Endodermal cell (in vitro differentiated cells): ENCODE measurements at regions not wholly inside any gene's neighbourhood (a gene's known extent, or its start where the extent isn't known, plus 50 kb on each side); places are given as distances from the start of the nearest gene placed in this dataset.

Experiments used
- DNase-seq: peaks from one replicate; pipeline ENCODE4 v3.0.0-alpha.2; 2017
- H3K27ac ChIP-seq: 2 replicates; pipeline ENCODE4 v1.5.1; 2013; ENCODE audit warnings: mild to moderate bottlenecking, low read depth, low read length, moderate library complexity
- H3K27me3 ChIP-seq: 2 replicates; pipeline ENCODE4 v1.6.1; 2013; ENCODE audit warnings: mild to moderate bottlenecking, low read length, moderate library complexity; ENCODE audit not compliant: insufficient read depth, control insufficient read depth, poor library complexity, severe bottlenecking
- H3K36me3 ChIP-seq: 2 replicates; pipeline ENCODE4 v1.7.0; 2013; ENCODE audit warnings: mild to moderate bottlenecking, low read length, moderate library complexity; ENCODE audit not compliant: control insufficient read depth, insufficient read depth
- H3K4me1 ChIP-seq: one replicate; pipeline ENCODE4 v1.7.0; 2013; ENCODE audit warnings: low read length; ENCODE audit not compliant: control insufficient read depth, insufficient read depth
- H3K4me3 ChIP-seq: 2 replicates; pipeline ENCODE4 v1.5.1; 2013; ENCODE audit warnings: mild to moderate bottlenecking, low read length, moderate library complexity
- H3K9ac ChIP-seq: 2 replicates; pipeline ENCODE4 v1.6.1; 2013; ENCODE audit warnings: mild to moderate bottlenecking, low read length, moderate library complexity; ENCODE audit not compliant: poor library complexity, severe bottlenecking; ENCODE audit errors: extremely low read depth
- H3K9me3 ChIP-seq: 2 replicates; pipeline ENCODE4 v1.6.1; 2013; ENCODE audit warnings: mild to moderate bottlenecking, low read length, moderate library complexity; ENCODE audit not compliant: control insufficient read depth
- H3K27ac Mint-ChIP-seq: 2 replicates; pipeline ENCODE4 v1.8.0; 2020; ENCODE audit warnings: mixed read lengths
- H3K27me3 Mint-ChIP-seq: 2 replicates; pipeline ENCODE4 v1.8.0; 2021; ENCODE audit warnings: mild to moderate bottlenecking, mixed read lengths; ENCODE audit not compliant: insufficient read depth
- H3K36me3 Mint-ChIP-seq: 2 replicates; pipeline ENCODE4 v1.8.0; 2020; ENCODE audit warnings: low read depth, mixed read lengths
- H3K4me1 Mint-ChIP-seq: 2 replicates; pipeline ENCODE4 v1.8.0; 2020; ENCODE audit warnings: mixed read lengths
- H3K4me3 Mint-ChIP-seq: 2 replicates; pipeline ENCODE4 v1.8.0; 2020; ENCODE audit warnings: mild to moderate bottlenecking, moderate library complexity, mixed read lengths
- H3K9me3 Mint-ChIP-seq: 2 replicates; pipeline ENCODE4 v1.8.0; 2020; ENCODE audit warnings: mild to moderate bottlenecking, mixed read lengths
- WGBS, 2 experiments: methylation state at CpG; one replicate each; pipeline versions ENCODE4 v1.1.5 to v1.1.7; 2013; ENCODE audit warnings: missing lambda C conversion rate in 2 of 2, mixed read lengths in 1 of 2; ENCODE audit not compliant: insufficient coverage in 1 of 2, insufficient read length in 1 of 2; 5-methylcytosine and 5-hydroxymethylcytosine counted together
- TF ChIP-seq, protein P1 (sequence below): fragments of 200-600 bp; sonication (generic); conservative IDR thresholded peaks from 2 replicates; pipeline ENCODE4 v1.5.0; 2021; ENCODE audit warnings: antibody characterized with exemption, mild to moderate bottlenecking

DNA sequence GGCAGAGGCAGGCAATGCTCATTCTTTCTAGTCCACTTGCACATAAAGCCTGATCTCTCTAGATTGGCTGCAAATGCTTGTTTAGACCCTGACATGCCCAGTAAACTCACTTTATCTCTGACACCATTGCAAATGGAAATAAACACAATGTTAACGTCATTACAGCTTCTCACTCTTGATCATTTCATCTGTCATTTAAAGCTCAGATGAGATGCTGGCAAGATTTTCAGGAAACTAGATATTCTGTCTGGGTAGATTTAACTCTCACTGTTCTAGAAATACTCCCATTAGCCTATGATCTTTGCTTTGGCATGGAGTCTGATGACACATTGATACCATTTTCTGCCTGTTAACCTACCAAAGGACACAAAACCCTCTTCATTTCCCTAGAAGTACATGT lies 320.7 kb upstream of the HNRNPA3 start:
- Histone ChIP-seq H3K27ac (no peak overlapping the region), H3K36me3 (no peaks in the 10 kb centered on the region), H3K4me3 (no peak overlapping the region), H3K27me3 (no peaks in the 10 kb centered on the region), H3K4me1 (no peaks in the 10 kb centered on the region), H3K9me3 (no peaks in the 10 kb centered on the region), H3K9ac (no peak overlapping the region)
- H3K36me3 Mint-ChIP-seq: no peaks in the 10 kb centered on the region
- TF ChIP-seq, protein P1, sequence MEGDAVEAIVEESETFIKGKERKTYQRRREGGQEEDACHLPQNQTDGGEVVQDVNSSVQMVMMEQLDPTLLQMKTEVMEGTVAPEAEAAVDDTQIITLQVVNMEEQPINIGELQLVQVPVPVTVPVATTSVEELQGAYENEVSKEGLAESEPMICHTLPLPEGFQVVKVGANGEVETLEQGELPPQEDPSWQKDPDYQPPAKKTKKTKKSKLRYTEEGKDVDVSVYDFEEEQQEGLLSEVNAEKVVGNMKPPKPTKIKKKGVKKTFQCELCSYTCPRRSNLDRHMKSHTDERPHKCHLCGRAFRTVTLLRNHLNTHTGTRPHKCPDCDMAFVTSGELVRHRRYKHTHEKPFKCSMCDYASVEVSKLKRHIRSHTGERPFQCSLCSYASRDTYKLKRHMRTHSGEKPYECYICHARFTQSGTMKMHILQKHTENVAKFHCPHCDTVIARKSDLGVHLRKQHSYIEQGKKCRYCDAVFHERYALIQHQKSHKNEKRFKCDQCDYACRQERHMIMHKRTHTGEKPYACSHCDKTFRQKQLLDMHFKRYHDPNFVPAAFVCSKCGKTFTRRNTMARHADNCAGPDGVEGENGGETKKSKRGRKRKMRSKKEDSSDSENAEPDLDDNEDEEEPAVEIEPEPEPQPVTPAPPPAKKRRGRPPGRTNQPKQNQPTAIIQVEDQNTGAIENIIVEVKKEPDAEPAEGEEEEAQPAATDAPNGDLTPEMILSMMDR: no peak
- no peak for DNase-seq
- H3K9me3 Mint-ChIP-seq: no peaks in the 10 kb centered on the region
- no peaks in the 10 kb centered on the region for H3K27me3 Mint-ChIP-seq
- no peak overlapping the region for H3K27ac Mint-ChIP-seq
- no peaks in the 10 kb centered on the region for H3K4me1 Mint-ChIP-seq
- H3K4me3 Mint-ChIP-seq: no peak overlapping the region
- WGBS, 2 experiments: 82 to 83% methylated on average over 1 of the region's 1 CpG

DNA sequence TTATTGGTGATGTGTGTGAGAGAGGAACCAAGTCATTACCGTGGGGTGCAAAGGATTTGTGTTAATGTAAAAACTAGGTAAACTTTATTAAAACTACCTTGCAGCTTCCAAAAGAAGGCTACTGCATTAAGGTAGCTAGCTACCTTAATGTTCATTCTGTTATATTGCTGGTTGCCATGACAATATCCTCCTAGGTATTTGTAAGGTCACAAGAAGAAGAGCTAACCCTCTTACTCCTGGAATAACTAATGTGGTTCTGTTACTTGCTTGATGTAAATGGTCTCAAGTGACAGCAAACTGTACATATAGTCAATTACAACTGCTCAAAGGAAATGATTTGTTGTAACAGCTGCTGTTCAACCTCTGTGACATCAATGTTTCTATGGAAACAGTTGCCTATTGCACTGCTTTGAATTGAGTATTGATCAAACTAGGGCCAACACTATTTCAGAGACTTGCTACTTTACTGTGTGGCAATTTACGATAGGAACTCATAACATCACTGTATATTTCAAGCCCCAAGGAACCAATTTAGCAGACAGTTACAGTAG lies 319.8 kb upstream of the HNRNPA3 start:
- H3K27me3 Mint-ChIP-seq: no peaks in the 10 kb centered on the region
- no peak overlapping the region for H3K4me3 ChIP-seq
- no peaks in the 10 kb centered on the region for H3K36me3 Mint-ChIP-seq
- H3K9me3 ChIP-seq: no peaks in the 10 kb centered on the region
- H3K27ac Mint-ChIP-seq: no peak overlapping the region
- TF ChIP-seq, protein P1: no peak
- 83 to 100% methylated on average over 1 to 2 of the region's 2 CpGs for WGBS, 2 experiments
- H3K9me3 Mint-ChIP-seq: no peaks in the 10 kb centered on the region
- H3K4me3 Mint-ChIP-seq: no peak overlapping the region
- H3K4me1 ChIP-seq: no peaks in the 10 kb centered on the region
- DNase-seq: no peak
- H3K4me1 Mint-ChIP-seq: no peaks in the 10 kb centered on the region
- H3K36me3 ChIP-seq: no peaks in the 10 kb centered on the region
- no peak overlapping the region for H3K9ac ChIP-seq
- no peak overlapping the region for H3K27ac ChIP-seq
- H3K27me3 ChIP-seq: no peaks in the 10 kb centered on the region

DNA sequence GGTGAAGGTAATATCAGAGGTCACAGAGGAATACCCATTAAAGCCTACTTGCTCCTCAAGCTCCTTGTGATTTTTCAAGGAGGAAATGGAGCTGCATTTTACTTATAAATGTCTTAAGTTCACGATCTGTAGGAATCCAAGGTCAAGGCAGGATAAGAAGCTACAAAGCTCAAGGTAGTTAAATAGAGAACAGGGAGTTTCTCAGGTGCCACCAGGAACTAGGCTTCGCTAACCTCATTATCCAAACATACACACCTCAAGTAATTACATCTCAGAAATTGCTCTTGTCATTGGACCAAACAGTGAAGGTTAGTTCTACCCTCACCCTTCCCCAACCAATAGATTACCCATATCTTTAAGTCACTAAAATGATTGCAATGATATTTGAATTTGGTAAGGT lies 317.4 kb upstream of the HNRNPA3 start:
- Histone ChIP-seq H3K4me1 (no peaks in the 10 kb centered on the region), H3K27me3 (no peaks in the 10 kb centered on the region), H3K4me3 (no peak overlapping the region), H3K9ac (no peak overlapping the region), H3K9me3 (no peaks in the 10 kb centered on the region), H3K36me3 (no peaks in the 10 kb centered on the region), H3K27ac (no peak overlapping the region)
- TF ChIP-seq, protein P1: no peak
- Mint-ChIP-seq H3K9me3 (no peaks in the 10 kb centered on the region), H3K27me3 (no peaks in the 10 kb centered on the region), H3K4me3 (no peak overlapping the region), H3K4me1 (no peaks in the 10 kb centered on the region), H3K27ac (no peak overlapping the region), H3K36me3 (no peaks in the 10 kb centered on the region)
- 83 to 89% methylated on average over 1 to 2 of the region's 2 CpGs for WGBS, 2 experiments
- DNase-seq: no peak
